DND-41 (cell line): ENCODE measurements at regions not wholly inside any gene's neighbourhood (a gene's known extent, or its start where the extent isn't known, plus 50 kb on each side); places are given as distances from the start of the nearest gene placed in this dataset.

Source experiments
- ATAC-seq: fragments of 200-7000 bp; cut with Tn5 transposase; 3 replicates; pipeline ENCODE4 v1.9.1; 2021; ENCODE audit warnings: low read depth; ENCODE audit not compliant: insufficient read depth
- DNase-seq: peaks from one replicate; pipeline ENCODE4 v3.0.0-alpha.2; 2020
- H2AFZ ChIP-seq: 2 replicates; pipeline ENCODE4 v1.6.0; 2012; ENCODE audit warnings: low read depth, low read length
- H3K27ac ChIP-seq: 2 replicates; pipeline ENCODE4 v1.5.1; 2012; ENCODE audit warnings: low read length, inconsistent platforms
- H3K27me3 ChIP-seq: fragments of 200-600 bp; sonication (generic); 2 replicates; pipeline ENCODE4 v1.6.0; 2012; ENCODE audit warnings: low read length, mild to moderate bottlenecking, inconsistent platforms; ENCODE audit not compliant: insufficient read depth, poor library complexity
- H3K36me3 ChIP-seq: 2 replicates; pipeline ENCODE4 v1.5.1; 2012; ENCODE audit warnings: low read length, inconsistent platforms; ENCODE audit not compliant: insufficient read depth
- H3K4me1 ChIP-seq: 2 replicates; pipeline ENCODE4 v1.5.1; 2012; ENCODE audit warnings: mild to moderate bottlenecking, low read length; ENCODE audit not compliant: insufficient read depth
- H3K4me2 ChIP-seq: 2 replicates; pipeline ENCODE4 v1.6.0; 2012; ENCODE audit warnings: mild to moderate bottlenecking, moderate library complexity, low read length, inconsistent platforms; ENCODE audit not compliant: insufficient read depth
- H3K4me3 ChIP-seq, 2 experiments: fragments of 200-600 bp in 1 of 2; shearing (Covaris generic) in 1 of 2; 2 replicates each; pipeline ENCODE4 v1.5.1; 2012 to 2016; ENCODE audit warnings: inconsistent platforms in 2 of 2, low read length in 2 of 2, mild to moderate bottlenecking in 2 of 2, low read depth in 1 of 2, moderate library complexity in 1 of 2
- H3K79me2 ChIP-seq: 2 replicates; pipeline ENCODE4 v1.6.0; 2012; ENCODE audit warnings: low read length, inconsistent platforms; ENCODE audit not compliant: insufficient read depth
- H3K9ac ChIP-seq: 2 replicates; pipeline ENCODE4 v1.6.0; 2012; ENCODE audit warnings: low read depth, mild to moderate bottlenecking, inconsistent platforms, low read length, moderate library complexity
- H3K9me3 ChIP-seq: 2 replicates; pipeline ENCODE4 v1.5.1; 2012; ENCODE audit warnings: low read length, moderate library complexity, mild to moderate bottlenecking, inconsistent platforms; ENCODE audit not compliant: insufficient read depth, severe bottlenecking
- H4K20me1 ChIP-seq: 2 replicates; pipeline ENCODE4 v1.6.0; 2012; ENCODE audit warnings: low read length; ENCODE audit not compliant: insufficient read depth
- EZH2 ChIP-seq: IDR thresholded peaks from 3 replicates; pipeline ENCODE4 v1.6.1; 2012; ENCODE audit warnings: borderline replicate concordance, low read depth, mild to moderate bottlenecking, moderate library complexity, low read length, inconsistent platforms; ENCODE audit not compliant: severe bottlenecking
- TF ChIP-seq, protein P1 (sequence below): IDR thresholded peaks from 2 replicates; pipeline ENCODE4 v1.5.1; 2012; ENCODE audit warnings: borderline replicate concordance, low read length, moderate library complexity, mild to moderate bottlenecking; ENCODE audit not compliant: poor library complexity, severe bottlenecking; ENCODE audit errors: extremely low read depth

DNA sequence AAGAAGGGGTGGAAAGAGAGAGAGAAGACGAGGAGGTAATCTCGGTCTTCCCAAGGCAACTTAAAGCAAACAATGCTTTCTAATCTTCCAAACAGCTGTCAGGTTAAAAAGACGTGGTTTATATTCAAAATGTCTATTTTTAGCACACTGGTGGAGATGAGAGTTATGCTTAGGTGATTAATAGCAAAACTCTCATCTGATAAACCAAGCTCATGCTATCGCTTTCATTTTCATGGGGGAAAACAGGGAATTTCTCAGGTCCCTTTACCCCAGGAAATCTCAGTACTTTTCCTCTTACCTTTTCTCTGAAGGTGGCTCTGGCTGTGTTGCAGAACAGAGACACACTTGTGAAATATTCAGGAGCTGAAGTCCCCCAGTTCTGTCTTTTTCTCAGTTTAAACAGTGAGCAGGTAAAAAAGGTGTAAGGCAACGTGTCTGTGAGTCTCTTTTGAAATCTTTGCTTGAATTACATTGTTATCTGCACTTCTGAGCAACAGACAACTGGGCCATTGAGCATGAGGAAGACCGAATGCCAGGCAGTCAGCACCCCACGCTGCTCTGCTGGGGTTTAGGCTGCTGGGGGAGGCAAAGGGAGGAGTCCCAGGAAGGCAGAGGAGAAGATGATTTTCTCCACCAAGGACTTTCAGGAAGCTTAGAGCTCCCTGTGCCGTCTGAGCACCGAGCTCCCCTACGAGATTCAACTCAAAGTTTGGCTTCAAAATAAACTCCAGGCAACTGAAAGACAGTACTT lies 759.3 kb downstream of the BCL11B start:
- Histone ChIP-seq H3K9me3 (no peaks in the 10 kb centered on the region), H3K27ac (no peak overlapping the region; the same call in 1 of the 2 replicates), H2AFZ (peak overlapping the region; percentile 39), H3K9ac (no peak overlapping the region), H3K4me1 (peaks cover 42% of the 10 kb centered on the region), H3K36me3 (no peaks in the 10 kb centered on the region), H3K4me2 (no peak overlapping the region), H3K4me3 (no peak overlapping the region), H3K27me3 (no peaks in the 10 kb centered on the region), H3K79me2 (no peaks in the 10 kb centered on the region), H4K20me1 (no peaks in the 10 kb centered on the region)
- DNase-seq (no peak), ATAC-seq (no peak)
- TF ChIP-seq EZH2 = no peak
- TF ChIP-seq, protein P1, sequence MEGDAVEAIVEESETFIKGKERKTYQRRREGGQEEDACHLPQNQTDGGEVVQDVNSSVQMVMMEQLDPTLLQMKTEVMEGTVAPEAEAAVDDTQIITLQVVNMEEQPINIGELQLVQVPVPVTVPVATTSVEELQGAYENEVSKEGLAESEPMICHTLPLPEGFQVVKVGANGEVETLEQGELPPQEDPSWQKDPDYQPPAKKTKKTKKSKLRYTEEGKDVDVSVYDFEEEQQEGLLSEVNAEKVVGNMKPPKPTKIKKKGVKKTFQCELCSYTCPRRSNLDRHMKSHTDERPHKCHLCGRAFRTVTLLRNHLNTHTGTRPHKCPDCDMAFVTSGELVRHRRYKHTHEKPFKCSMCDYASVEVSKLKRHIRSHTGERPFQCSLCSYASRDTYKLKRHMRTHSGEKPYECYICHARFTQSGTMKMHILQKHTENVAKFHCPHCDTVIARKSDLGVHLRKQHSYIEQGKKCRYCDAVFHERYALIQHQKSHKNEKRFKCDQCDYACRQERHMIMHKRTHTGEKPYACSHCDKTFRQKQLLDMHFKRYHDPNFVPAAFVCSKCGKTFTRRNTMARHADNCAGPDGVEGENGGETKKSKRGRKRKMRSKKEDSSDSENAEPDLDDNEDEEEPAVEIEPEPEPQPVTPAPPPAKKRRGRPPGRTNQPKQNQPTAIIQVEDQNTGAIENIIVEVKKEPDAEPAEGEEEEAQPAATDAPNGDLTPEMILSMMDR = no peak

DNA sequence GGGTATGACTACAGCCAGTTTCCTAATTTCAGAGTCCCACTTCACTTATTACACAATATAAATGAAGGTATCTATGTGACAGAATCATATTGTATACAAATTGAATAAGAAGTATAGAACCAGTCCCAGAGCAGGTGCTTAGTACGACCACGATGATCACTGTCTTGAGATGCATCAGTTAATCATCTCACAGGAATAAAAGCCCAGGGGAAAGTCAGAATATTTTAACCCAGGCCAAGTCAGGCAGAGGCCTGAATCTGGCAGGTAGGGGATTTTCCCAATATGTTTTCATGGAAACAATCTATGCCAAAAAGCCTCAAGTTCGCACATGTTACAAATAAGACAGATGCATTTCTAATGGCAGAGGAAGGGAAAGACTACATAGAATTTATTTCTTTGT lies 758.4 kb downstream of the BCL11B start:
- no peaks in the 10 kb centered on the region for H4K20me1 ChIP-seq
- H3K4me2 ChIP-seq = no peak overlapping the region
- TF ChIP-seq EZH2 = no peak
- TF ChIP-seq, protein P1 = no peak
- H3K36me3 ChIP-seq = no peaks in the 10 kb centered on the region
- H3K79me2 ChIP-seq = no peaks in the 10 kb centered on the region
- ATAC-seq (no peak), DNase-seq (no peak)
- H3K4me1 ChIP-seq = peaks cover 42% of the 10 kb centered on the region
- no peaks in the 10 kb centered on the region for H3K27me3 ChIP-seq
- no peaks in the 10 kb centered on the region for H3K9me3 ChIP-seq
- H2AFZ ChIP-seq = no peak overlapping the region
- no peak overlapping the region for H3K4me3 ChIP-seq
- no peak overlapping the region for H3K9ac ChIP-seq
- H3K27ac ChIP-seq = no peak overlapping the region

DNA sequence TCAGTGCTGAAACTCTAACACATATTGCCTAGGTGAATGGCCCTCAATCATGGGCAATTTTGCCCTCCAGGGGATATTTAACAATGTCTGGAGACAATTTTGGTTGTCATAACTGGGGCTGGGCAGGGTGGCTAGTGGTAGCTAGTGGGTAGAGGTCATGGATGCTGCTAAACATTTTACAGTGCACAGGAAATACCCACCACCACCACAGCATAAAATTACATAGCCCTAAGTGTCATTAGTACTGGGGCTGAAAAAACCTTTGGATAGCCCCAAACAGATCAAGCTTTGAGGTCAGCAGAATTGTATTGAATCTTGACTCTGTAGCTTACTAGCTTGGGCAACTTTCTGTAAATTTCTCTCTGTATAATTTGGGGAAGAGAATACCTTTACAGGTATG lies 758.0 kb downstream of the BCL11B start:
- no peak for DNase-seq
- H3K36me3 ChIP-seq = no peaks in the 10 kb centered on the region
- H3K79me2 ChIP-seq = no peaks in the 10 kb centered on the region
- no peak overlapping the region for H3K9ac ChIP-seq
- peaks cover 41% of the 10 kb centered on the region for H3K4me1 ChIP-seq
- no peaks in the 10 kb centered on the region for H3K9me3 ChIP-seq
- no peak for TF ChIP-seq EZH2
- TF ChIP-seq, protein P1 = no peak
- H4K20me1 ChIP-seq = no peaks in the 10 kb centered on the region
- no peak overlapping the region for H3K4me2 ChIP-seq
- no peak for ATAC-seq
- H3K27ac ChIP-seq = no peak overlapping the region
- H2AFZ ChIP-seq = no peak overlapping the region
- no peak overlapping the region for H3K4me3 ChIP-seq
- no peaks in the 10 kb centered on the region for H3K27me3 ChIP-seq
